HEK293 (cell line): ENCODE measurements at regions not wholly inside any gene's neighbourhood (a gene's known extent, or its start where the extent isn't known, plus 50 kb on each side); places are given as distances from the start of the nearest gene placed in this dataset.
A peak's percentile ranks its signal among the peaks of the same experiment; 100 is the strongest.

ENCODE experiments used
- CTCF ChIA-PET: fragments of 350-600 bp; formaldehyde crosslinking; extraction: SDS; loops from one replicate; lab custom pipeline; 2021; ENCODE audit warnings: antibody characterized with exemption; lab: Yijun Ruan, JAX
- POLR2A ChIA-PET: fragments of 300-600 bp; formaldehyde crosslinking; extraction: SDS; loops from one replicate; lab custom pipeline; 2020; ENCODE audit warnings: antibody characterized with exemption, inconsistent platforms; lab: Yijun Ruan, JAX
- H3K27ac ChIP-seq: fragments of 200-500 bp; sonication (Bioruptor generic); 2 replicates; pipeline ENCODE4 v1.5.1; 2014; ENCODE audit warnings: low read depth, low read length, control low read depth, inconsistent platforms; ENCODE audit errors: extremely low read depth
- H3K36me3 ChIP-seq, 2 experiments: fragments of 200-500 bp in 1 of 2; sonication (Bioruptor generic) in 1 of 2; 1 replicate in 1 of 2; 2 replicates in 1 of 2; pipeline ENCODE4 v1.5.1; 2014 to 2017; ENCODE audit warnings: inconsistent platforms in 2 of 2, low read length in 2 of 2; ENCODE audit not compliant: control insufficient read depth in 2 of 2, insufficient read depth in 1 of 2
- H3K4me1 ChIP-seq: fragments of 200-500 bp; sonication (Bioruptor generic); 2 replicates; pipeline ENCODE4 v1.5.1; 2014; ENCODE audit warnings: mild to moderate bottlenecking, low read length, inconsistent platforms; ENCODE audit not compliant: control insufficient read depth, insufficient read depth
- H3K4me3 ChIP-seq: 2 replicates; pipeline ENCODE4 v1.5.1; 2011; ENCODE audit warnings: low read depth, mild to moderate bottlenecking, control low read depth, low read length, moderate library complexity
- H3K9me3 ChIP-seq: fragments of 200-500 bp; sonication (Bioruptor generic); 2 replicates; pipeline ENCODE4 v1.5.1; 2014; ENCODE audit warnings: low read depth, low read length, inconsistent platforms; ENCODE audit not compliant: control insufficient read depth, insufficient read depth
- KLF16 ChIP-seq: fragments of 450-650 bp; formaldehyde crosslinking; IDR thresholded peaks from 2 replicates; pipeline ENCODE4 v1.5.1; 2017; ENCODE audit warnings: missing biosample characterization, missing genetic modification characterization
- KLF8 ChIP-seq: fragments of 450-650 bp; formaldehyde crosslinking; IDR thresholded peaks from 2 replicates; pipeline ENCODE4 v1.5.1; 2016; ENCODE audit warnings: missing biosample characterization, missing genetic modification characterization
- PRDM10 ChIP-seq: fragments of 450-650 bp; formaldehyde crosslinking; IDR thresholded peaks from 2 replicates; pipeline ENCODE4 v1.5.1; 2016; ENCODE audit warnings: missing biosample characterization, missing genetic modification characterization
- SCRT2 ChIP-seq: fragments of 450-650 bp; formaldehyde crosslinking; IDR thresholded peaks from 2 replicates; pipeline ENCODE4 v1.5.1; 2016; ENCODE audit warnings: missing biosample characterization, missing genetic modification characterization
- YY2 ChIP-seq: fragments of 450-650 bp; formaldehyde crosslinking; IDR thresholded peaks from 2 replicates; pipeline ENCODE4 v1.5.1; 2016; ENCODE audit warnings: missing biosample characterization, missing genetic modification characterization
- ZBTB20 ChIP-seq: fragments of 450-650 bp; formaldehyde crosslinking; IDR thresholded peaks from 2 replicates; pipeline ENCODE4 v1.5.1; 2016; ENCODE audit warnings: missing biosample characterization, missing genetic modification characterization
- ZNF121 ChIP-seq: fragments of 450-650 bp; formaldehyde crosslinking; IDR thresholded peaks from 2 replicates; pipeline ENCODE4 v1.5.1; 2016; ENCODE audit warnings: missing biosample characterization, missing genetic modification characterization
- ZNF26 ChIP-seq: fragments of 450-650 bp; formaldehyde crosslinking; IDR thresholded peaks from 2 replicates; pipeline ENCODE4 v1.5.1; 2016; ENCODE audit warnings: missing biosample characterization, missing genetic modification characterization
- ZNF416 ChIP-seq: fragments of 450-650 bp; formaldehyde crosslinking; IDR thresholded peaks from 2 replicates; pipeline ENCODE4 v1.5.1; 2016; ENCODE audit warnings: missing biosample characterization, missing genetic modification characterization
- ZNF423 ChIP-seq: fragments of 450-650 bp; formaldehyde crosslinking; IDR thresholded peaks from 2 replicates; pipeline ENCODE4 v1.5.1; 2016; ENCODE audit warnings: missing biosample characterization, missing genetic modification characterization
- ZNF549 ChIP-seq: fragments of 450-650 bp; IDR thresholded peaks from 2 replicates; pipeline ENCODE4 v1.5.1; 2018; ENCODE audit warnings: missing biosample characterization, missing genetic modification characterization, mild to moderate bottlenecking, inconsistent platforms, moderate library complexity
- ZNF596 ChIP-seq: fragments of 450-650 bp; IDR thresholded peaks from 2 replicates; pipeline ENCODE4 v1.5.0; 2018; ENCODE audit warnings: missing biosample characterization, mild to moderate bottlenecking, missing genetic modification characterization, moderate library complexity
- ZNF621 ChIP-seq: fragments of 450-650 bp; formaldehyde crosslinking; IDR thresholded peaks from 2 replicates; pipeline ENCODE4 v1.5.1; 2017; ENCODE audit warnings: missing biosample characterization, missing genetic modification characterization
- ZNF645 ChIP-seq: fragments of 450-650 bp; formaldehyde crosslinking; IDR thresholded peaks from 2 replicates; pipeline ENCODE4; 2016; ENCODE audit warnings: missing biosample characterization, missing genetic modification characterization
- ZNF658 ChIP-seq: fragments of 450-650 bp; formaldehyde crosslinking; IDR thresholded peaks from 2 replicates; pipeline ENCODE4; 2016; ENCODE audit warnings: missing biosample characterization, missing genetic modification characterization
- ZNF707 ChIP-seq: fragments of 450-650 bp; formaldehyde crosslinking; IDR thresholded peaks from 2 replicates; pipeline ENCODE4 v1.5.1; 2016; ENCODE audit warnings: missing biosample characterization, missing genetic modification characterization

- no peaks in the 10 kb centered on the region for H3K36me3 ChIP-seq
- CTCF ChIA-PET = no interaction called here
- no peak overlapping the region for H3K27ac ChIP-seq
- no peaks in the 10 kb centered on the region for H3K9me3 ChIP-seq
- no peaks in the 10 kb centered on the region for H3K4me1 ChIP-seq
- no peak overlapping the region for H3K4me3 ChIP-seq
- POLR2A ChIA-PET = no interaction called here
- TF ChIP-seq PRDM10 (tag by site-specific recombination) (peak; percentile 45; the same call in 1 of the 2 replicates), ZNF645 (tag by site-specific recombination) (no peak), ZNF658 (tag by site-specific recombination) (no peak)
These were observed 69.8 kb upstream of the SLC7A11 start for GRCh38 chr4:138311771-138312535.

- POLR2A ChIA-PET = no interaction called here
- no peak overlapping the region for H3K27ac ChIP-seq
- H3K4me1 ChIP-seq = no peaks in the 10 kb centered on the region
- H3K9me3 ChIP-seq = no peaks in the 10 kb centered on the region
- no peaks in the 10 kb centered on the region for H3K36me3 ChIP-seq
- no peak overlapping the region for H3K4me3 ChIP-seq
- TF ChIP-seq KLF8 (tag by site-specific recombination) (no peak), ZNF621 (no peak), SCRT2 (tag by site-specific recombination) (no peak), ZNF26 (no peak), ZNF549 (no peak), ZBTB20 (no peak), KLF16 (tag by site-specific recombination) (no peak), ZNF423 (no peak), ZNF707 (no peak), YY2 (tag by site-specific recombination) (no peak)
- CTCF ChIA-PET = no interaction called here
These were observed 68.8 kb upstream of the SLC7A11 start for GRCh38 chr4:138310991-138311390.

GRCh38 chr4:138310498-138310897 is 68.3 kb upstream of the SLC7A11 start:
- no peak overlapping the region for H3K27ac ChIP-seq
- no peaks in the 10 kb centered on the region for H3K4me1 ChIP-seq
- no peak overlapping the region for H3K4me3 ChIP-seq
- no peak for TF ChIP-seq ZNF121
- no peak for TF ChIP-seq ZNF416 (tag by site-specific recombination)
- no peak for TF ChIP-seq ZNF596 (tag by site-specific recombination)
- TF ChIP-seq, all 188 proteins: peak for 0
- Histone ChIP-seq H3K36me3 (no peaks in the 10 kb centered on the region), H3K9me3 (no peaks in the 10 kb centered on the region)
- CTCF ChIA-PET = no interaction called here
- POLR2A ChIA-PET = no interaction called here
